Spleen (tissue), 11 donors: ENCODE measurements at regions not wholly inside any gene's neighbourhood (a gene's known extent, or its start where the extent isn't known, plus 50 kb on each side); places are given as distances from the start of the nearest gene placed in this dataset.

Experiments
- DNase-seq: peaks from one replicate; pipeline ENCODE4 v3.0.0-alpha.2; 2020
- H3K27ac ChIP-seq, 8 donors: fragments of 200-600 bp; sonication (generic) in 7 of 8; 1 replicate in 4 of 8; 2 replicates in 4 of 8; pipeline versions ENCODE4 v1.5.0 to v1.8.0; 2016 to 2021; ENCODE audit warnings: inconsistent platforms in 4 of 8, mild to moderate bottlenecking in 4 of 8, moderate library complexity in 1 of 8
- H3K27me3 ChIP-seq, 7 donors: fragments of 200-600 bp; sonication (generic) in 6 of 7; replicated peaks in 1 of 7; 1 replicate in 4 of 7; 2 replicates in 3 of 7; pipeline versions ENCODE4 v1.5.0 to v1.8.0; 2016 to 2021; ENCODE audit warnings: inconsistent platforms in 3 of 7, mild to moderate bottlenecking in 1 of 7
- H3K36me3 ChIP-seq, 6 donors: fragments of 200-600 bp; sonication (generic) in 5 of 6; 1 replicate in 4 of 6; 2 replicates in 2 of 6; pipeline versions ENCODE4 v1.5.0 to v1.8.0; 2016 to 2021; ENCODE audit warnings: inconsistent platforms in 2 of 6
- H3K4me1 ChIP-seq, 6 donors: fragments of 200-600 bp; sonication (generic) in 5 of 6; 1 replicate in 3 of 6; 2 replicates in 3 of 6; pipeline versions ENCODE4 v1.5.0 to v1.8.0; 2016 to 2021; ENCODE audit warnings: inconsistent platforms in 3 of 6
- H3K4me3 ChIP-seq, 8 donors: fragments of 200-600 bp; sonication (generic) in 7 of 8; 1 replicate in 4 of 8; 2 replicates in 4 of 8; pipeline versions ENCODE4 v1.5.0 to v1.8.0; 2016 to 2021; ENCODE audit warnings: inconsistent platforms in 4 of 8, mild to moderate bottlenecking in 4 of 8, moderate library complexity in 2 of 8
- H3K9me3 ChIP-seq, 8 donors: fragments of 200-600 bp; sonication (generic) in 7 of 8; 1 replicate in 4 of 8; 2 replicates in 4 of 8; pipeline versions ENCODE4 v1.5.0 to v1.8.0; 2016 to 2021; ENCODE audit warnings: inconsistent platforms in 4 of 8
- POLR2A ChIP-seq, 3 donors: fragments of 450-650 bp; IDR thresholded peaks; one replicate each; pipeline ENCODE4 v1.5.1; 2017; ENCODE audit warnings: antibody characterized with exemption in 3 of 3, mild to moderate bottlenecking in 1 of 3
- POLR2AphosphoS5 ChIP-seq, 3 donors: sonication (generic); formaldehyde crosslinking; IDR thresholded peaks; one replicate each; pipeline ENCODE4 v1.5.1; 2017; ENCODE audit warnings: antibody characterized with exemption in 3 of 3
- whole genome bisulfite sequencing, 5 donors: extraction: QIAGEN DNeasy Blood & Tissue Kit in 3 of 5; methylation state at CpG; one replicate each; pipeline versions ENCODE4 v1.1.5 to v1.1.7; 2013 to 2018; 5-methylcytosine and 5-hydroxymethylcytosine counted together
- intact Hi-C: fragments of 100-400 bp; cut with DNase I; formaldehyde crosslinking; loops from one replicate; pipeline ENCODE4 v1.15.0; 2023; ENCODE audit warnings: low total_unique reads
- TF ChIP-seq, protein P1 (sequence below), 11 experiments: fragments of 200-600 bp in 7 of 11; fragments of 450-650 bp in 4 of 11; sonication (generic) in 4 of 11; IDR thresholded peaks in 8 of 11; conservative IDR thresholded peaks in 3 of 11; 1 replicate in 7 of 11; 2 replicates in 4 of 11; pipeline versions ENCODE4 v1.4.0 to v1.8.0; 2016 to 2021; ENCODE audit warnings: antibody characterized with exemption in 11 of 11, inconsistent platforms in 4 of 11, mild to moderate bottlenecking in 1 of 11
- donor health status: healthy with polysubstance abuse.
- donor health status: DM: no; HTN: no; CAD: no; lungs with moderate emphysema.
- donor health status: DM: no; HTN: no; CAD: no.
- donor health status: Bipolar disorder and iron deficiency.
- donor health status: healthy.
- donor health status: DM: no; HTN: no; CAD: no.
- donor health status: DM: yes; HTN: yes; CAD: no.

- Histone ChIP-seq H3K36me3 (no peaks in the 10 kb centered on the region), H3K4me1 (no peaks in the 10 kb centered on the region), H3K27me3 (no peaks in the 10 kb centered on the region), H3K27ac (no peak overlapping the region), H3K4me3 (no peak overlapping the region), H3K9me3 (no peaks in the 10 kb centered on the region)
- TF ChIP-seq POLR2A (IDR thresholded peaks at IDR 0.05), result no peak
- TF ChIP-seq, protein P1, sequence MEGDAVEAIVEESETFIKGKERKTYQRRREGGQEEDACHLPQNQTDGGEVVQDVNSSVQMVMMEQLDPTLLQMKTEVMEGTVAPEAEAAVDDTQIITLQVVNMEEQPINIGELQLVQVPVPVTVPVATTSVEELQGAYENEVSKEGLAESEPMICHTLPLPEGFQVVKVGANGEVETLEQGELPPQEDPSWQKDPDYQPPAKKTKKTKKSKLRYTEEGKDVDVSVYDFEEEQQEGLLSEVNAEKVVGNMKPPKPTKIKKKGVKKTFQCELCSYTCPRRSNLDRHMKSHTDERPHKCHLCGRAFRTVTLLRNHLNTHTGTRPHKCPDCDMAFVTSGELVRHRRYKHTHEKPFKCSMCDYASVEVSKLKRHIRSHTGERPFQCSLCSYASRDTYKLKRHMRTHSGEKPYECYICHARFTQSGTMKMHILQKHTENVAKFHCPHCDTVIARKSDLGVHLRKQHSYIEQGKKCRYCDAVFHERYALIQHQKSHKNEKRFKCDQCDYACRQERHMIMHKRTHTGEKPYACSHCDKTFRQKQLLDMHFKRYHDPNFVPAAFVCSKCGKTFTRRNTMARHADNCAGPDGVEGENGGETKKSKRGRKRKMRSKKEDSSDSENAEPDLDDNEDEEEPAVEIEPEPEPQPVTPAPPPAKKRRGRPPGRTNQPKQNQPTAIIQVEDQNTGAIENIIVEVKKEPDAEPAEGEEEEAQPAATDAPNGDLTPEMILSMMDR (IDR thresholded peaks at IDR 0.05 in 8 of 11, conservative IDR thresholded peaks at IDR 0.05 in 3 of 11), result no peak
- TF ChIP-seq POLR2AphosphoS5 (IDR thresholded peaks at IDR 0.05), result no peak
- intact Hi-C loops, result no loop called here
- no peak for DNase-seq
These were observed 424.8 kb upstream of the BTBD3 start for GRCh38 chr20:11492846-11493245.

GRCh38 chr20:11496380-11496779, 421.3 kb upstream of the BTBD3 start:
- no peak for TF ChIP-seq POLR2A (IDR thresholded peaks at IDR 0.05)
- TF ChIP-seq, protein P1 (IDR thresholded peaks at IDR 0.05 in 8 of 11, conservative IDR thresholded peaks at IDR 0.05 in 3 of 11), result no peak
- TF ChIP-seq POLR2AphosphoS5 (IDR thresholded peaks at IDR 0.05), result no peak
- DNase-seq, result no peak
- 47 to 82% (median 72%) methylated on average over 2 of the region's 2 CpGs for WGBS, 5 donors
- H3K4me1 ChIP-seq, result no peaks in the 10 kb centered on the region
- intact Hi-C loops, result no loop called here
- no peak overlapping the region for H3K27ac ChIP-seq
- H3K36me3 ChIP-seq, result no peaks in the 10 kb centered on the region
- no peaks in the 10 kb centered on the region for H3K27me3 ChIP-seq
- no peak overlapping the region for H3K4me3 ChIP-seq
- no peaks in the 10 kb centered on the region for H3K9me3 ChIP-seq

DNA sequence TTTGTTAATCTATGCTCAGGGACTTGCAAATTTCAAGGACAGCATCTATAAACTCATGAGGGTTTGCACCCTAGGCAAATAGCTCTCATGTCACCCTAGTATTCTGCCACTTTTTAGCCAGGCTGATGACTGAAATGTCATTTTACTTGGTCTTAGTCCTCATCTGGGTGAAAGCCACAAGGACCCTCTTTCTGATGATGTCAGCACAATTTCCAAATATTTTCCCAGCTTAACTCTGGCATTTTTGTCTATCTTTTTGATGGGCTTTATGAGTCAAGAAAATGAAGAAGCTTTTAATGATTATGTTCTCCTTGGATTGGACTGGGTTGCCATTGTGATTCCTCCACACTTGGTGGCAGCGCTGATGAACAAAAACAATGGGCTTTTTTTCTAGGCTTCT, 420.1 kb upstream of the BTBD3 start:
- Histone ChIP-seq H3K9me3 (no peaks in the 10 kb centered on the region), H3K4me3 (no peak overlapping the region), H3K4me1 (no peaks in the 10 kb centered on the region), H3K36me3 (no peaks in the 10 kb centered on the region), H3K27me3 (no peaks in the 10 kb centered on the region), H3K27ac (no peak overlapping the region)
- intact Hi-C loops, result no loop called here
- 87 to 100% (median 100%) methylated on average over 1 of the region's 1 CpG for WGBS, 5 donors
- no peak for DNase-seq
- TF ChIP-seq POLR2AphosphoS5 (IDR thresholded peaks at IDR 0.05) (no peak), POLR2A (IDR thresholded peaks at IDR 0.05) (no peak)
- TF ChIP-seq, protein P1 (IDR thresholded peaks at IDR 0.05 in 8 of 11, conservative IDR thresholded peaks at IDR 0.05 in 3 of 11), result no peak

DNA sequence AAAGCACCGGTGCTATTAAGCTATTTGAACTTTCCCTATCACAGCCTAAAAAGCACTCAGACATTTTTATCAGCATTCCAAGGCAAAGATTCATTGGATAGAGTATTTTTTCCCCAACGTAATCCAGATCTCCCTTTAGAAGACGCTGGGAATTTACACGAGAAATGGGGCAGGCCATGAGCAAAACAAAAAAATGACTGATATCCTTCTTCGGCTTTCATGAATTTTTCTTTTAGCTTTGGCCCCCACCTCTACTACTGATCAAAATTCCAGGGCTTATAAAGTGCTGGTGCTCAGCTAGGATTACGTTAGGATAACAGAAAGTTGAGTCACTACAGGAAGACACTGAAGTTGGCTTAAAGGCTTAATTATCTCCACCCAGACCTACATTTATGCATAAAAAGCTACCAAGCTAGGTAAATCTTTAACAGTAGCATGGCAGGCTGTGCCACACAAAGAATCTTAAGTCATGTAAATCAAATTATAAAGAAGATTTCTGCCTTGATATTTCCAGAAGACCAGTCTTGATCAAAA, 418.5 kb upstream of the BTBD3 start:
- no peaks in the 10 kb centered on the region for H3K27me3 ChIP-seq
- H3K9me3 ChIP-seq, result no peaks in the 10 kb centered on the region
- DNase-seq, result no peak
- H3K36me3 ChIP-seq, result no peaks in the 10 kb centered on the region
- 78 to 94% (median 89%) methylated on average over 6 of the region's 6 CpGs for WGBS, 5 donors
- TF ChIP-seq, protein P1 (IDR thresholded peaks at IDR 0.05 in 8 of 11, conservative IDR thresholded peaks at IDR 0.05 in 3 of 11), result no peak
- no peak for TF ChIP-seq POLR2AphosphoS5 (IDR thresholded peaks at IDR 0.05)
- no peak for TF ChIP-seq POLR2A (IDR thresholded peaks at IDR 0.05)
- no peak overlapping the region for H3K27ac ChIP-seq
- no peaks in the 10 kb centered on the region for H3K4me1 ChIP-seq
- no peak overlapping the region for H3K4me3 ChIP-seq
- intact Hi-C loops, result no loop called here
